T1000 (cell line): ENCODE measurements at regions not wholly inside any gene's neighbourhood (a gene's known extent, or its start where the extent isn't known, plus 50 kb on each side); places are given as distances from the start of the nearest gene placed in this dataset.
"Not testable (repeated sequence)": the region's sequence is repeated elsewhere in the genome, so short reads cannot be mapped to it uniquely, and the experiment has no call there.

Experiments used
- DNase-seq: peaks from one replicate; lab custom pipeline; 2025; ENCODE audit warnings: mixed read lengths; lab: John Stamatoyannopoulos, UW

DNA sequence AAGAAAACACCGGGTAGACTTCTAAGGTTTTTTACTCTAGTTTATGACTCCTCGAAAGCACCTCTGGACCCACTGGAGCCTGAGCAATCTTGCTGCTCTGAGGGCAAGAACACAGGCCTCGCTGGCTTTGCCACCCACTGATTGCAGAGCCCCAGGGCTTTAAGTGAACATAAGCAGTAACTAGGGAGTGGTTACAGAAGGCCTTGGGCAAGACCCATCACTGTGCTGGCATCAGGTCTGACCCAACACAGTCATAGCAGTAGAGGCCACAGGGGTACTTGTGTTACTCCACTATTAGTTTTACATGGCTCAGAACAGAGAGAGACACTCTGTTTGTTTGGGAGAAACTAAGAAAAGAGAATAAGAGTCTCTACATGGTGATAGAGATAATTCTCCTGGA is 684.5 kb downstream of the FAM181B start:
- peak; percentile 68 for DNase-seq

DNA sequence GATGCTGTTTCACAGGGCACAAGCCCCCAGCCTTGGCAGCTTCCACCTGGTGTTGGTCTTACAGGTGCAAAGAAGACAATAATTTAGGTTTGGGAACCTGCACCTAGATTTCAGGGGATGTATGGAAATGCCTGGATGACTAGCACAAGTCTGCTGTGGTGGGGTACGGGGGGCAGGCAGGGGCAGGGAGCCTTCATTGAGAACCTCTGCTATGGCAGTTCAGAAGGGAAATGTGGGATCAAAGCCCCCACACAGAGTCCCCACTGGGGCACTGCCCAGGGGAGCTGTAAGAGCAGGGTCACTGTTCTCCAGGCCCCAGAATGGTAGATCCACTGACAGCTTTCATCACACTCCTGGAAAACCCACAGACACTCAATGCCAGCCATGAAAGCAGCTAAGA is 686.5 kb downstream of the FAM181B start:
- DNase-seq: no peak

DNA sequence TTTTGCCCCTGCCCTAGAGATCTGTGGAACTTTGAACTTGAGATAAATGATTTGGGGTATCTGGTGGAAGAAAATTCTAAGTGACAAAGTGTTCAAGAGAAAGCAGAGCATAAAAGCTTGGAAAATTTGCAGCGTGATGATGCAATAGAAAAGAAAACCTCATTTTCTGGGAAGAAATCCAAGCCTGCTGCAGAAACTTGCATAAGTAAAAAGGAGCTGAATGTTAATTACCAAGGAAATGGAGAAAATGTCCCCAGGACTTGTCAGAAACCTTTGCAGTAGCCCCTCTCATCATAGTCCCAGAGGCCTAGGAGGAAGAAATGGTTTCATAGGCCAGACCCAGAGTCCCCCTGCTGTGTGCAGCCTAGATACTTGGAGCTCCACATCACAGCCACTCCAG is 686.9 kb downstream of the FAM181B start:
- DNase-seq: no peak

DNA sequence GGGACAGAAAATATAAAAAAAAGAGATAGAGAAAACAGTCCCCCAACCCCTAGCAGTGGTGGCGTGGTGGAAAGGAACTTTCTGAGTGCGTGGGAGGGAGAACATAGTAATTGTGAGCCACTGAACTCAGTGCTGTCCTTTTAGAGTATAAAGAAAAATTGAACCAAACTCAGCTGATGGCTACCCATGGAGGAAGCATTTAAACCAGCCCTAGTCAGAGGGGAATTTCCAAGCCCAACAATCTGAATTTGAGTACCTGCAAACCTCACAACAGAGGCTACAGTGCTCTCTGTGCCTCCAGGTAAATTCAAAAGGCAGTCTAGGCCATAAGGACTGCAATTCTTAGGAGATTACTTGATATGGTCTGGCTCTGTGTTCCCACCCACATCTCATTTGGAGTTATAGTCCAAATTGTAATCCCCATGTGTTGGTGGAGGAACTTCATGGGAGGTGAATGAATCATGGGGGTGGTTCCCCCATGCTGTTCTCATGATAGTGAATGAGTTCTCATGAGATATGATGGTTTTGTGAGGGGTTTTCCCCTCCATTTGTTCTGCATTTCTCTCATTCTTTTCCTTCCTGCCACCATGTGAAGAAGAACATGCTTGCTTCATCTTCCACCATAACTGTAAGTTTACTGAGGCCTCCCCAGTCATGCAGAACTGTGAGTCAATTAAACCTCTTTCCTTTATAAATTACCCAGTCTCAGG is 687.8 kb downstream of the FAM181B start:
- no peak for DNase-seq

DNA sequence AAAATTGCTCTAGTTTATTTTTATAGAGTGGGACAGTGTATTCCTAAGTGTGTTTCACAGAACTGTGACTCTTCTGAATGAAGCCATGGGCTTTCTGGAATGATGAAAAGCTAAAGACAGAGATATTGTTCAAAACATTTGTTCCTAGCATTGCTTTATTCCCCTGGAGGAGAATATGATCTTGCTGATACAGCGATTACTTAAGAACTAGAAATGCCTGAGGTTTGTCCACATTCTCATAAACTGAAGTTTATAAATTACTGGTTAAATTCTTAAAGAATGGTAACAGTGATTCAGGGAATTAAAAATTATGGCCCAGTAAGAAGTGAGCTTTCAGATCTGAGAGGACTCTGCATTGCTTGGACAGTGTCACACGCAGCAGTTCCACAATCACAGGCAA is 690.3 kb downstream of the FAM181B start:
- DNase-seq: no peak

DNA sequence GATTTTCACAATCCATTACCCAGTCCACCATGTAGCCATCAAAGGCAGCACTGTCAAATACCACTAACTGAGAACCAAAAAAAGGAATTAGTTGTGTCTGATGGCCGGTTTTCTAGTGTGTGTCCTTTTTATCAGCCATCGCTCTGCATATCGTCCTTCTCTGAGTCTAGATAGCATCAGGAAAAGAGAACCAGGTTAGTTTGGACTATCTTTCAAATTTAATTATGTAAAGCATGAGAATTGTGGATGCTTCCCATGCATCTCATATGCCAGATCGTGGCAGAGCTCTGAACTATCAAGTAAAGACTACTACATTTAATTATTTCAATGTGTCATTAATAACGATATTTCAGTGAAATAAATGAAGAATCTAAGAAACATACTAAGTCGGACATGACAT is 691.9 kb downstream of the FAM181B start:
- DNase-seq: no peak

DNA sequence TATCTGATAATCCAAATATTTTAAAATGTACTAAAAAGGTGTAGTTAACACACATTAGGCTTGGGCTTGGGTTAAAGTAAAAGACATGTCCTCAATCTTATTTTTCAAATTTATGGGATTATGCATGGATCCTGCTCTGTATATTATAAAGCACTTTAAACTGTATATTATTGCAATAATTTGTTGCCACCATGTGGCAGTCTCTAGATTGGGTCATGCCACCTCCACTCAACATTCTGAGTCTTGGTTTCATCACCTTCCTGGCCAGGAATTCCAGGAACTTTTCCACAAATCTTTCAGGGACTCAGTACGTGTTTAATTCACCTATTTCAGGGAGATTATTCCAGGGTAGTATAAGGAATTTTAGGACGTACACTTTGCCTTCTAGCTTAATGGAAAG is 695.5 kb downstream of the FAM181B start:
- no peak for DNase-seq

DNA sequence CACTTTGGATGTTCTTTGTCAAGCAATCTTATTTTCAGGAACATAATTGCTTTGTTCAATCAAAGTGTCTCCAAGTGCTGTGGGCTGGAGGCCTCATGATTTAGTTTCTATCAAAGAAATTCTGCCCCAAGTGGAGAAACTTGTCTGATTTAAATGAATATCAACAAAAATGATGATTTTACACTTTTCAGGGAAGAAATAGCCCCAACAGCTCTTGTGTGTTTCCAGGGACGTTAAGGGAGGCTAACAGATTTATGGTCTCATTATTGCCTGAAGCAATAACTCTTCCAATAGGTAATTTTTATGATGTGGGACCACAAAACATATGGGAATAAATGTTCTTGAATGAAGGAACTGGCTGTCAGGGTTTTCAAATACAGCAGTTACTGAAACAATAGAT is 699.1 kb downstream of the FAM181B start:
- no peak for DNase-seq

DNA sequence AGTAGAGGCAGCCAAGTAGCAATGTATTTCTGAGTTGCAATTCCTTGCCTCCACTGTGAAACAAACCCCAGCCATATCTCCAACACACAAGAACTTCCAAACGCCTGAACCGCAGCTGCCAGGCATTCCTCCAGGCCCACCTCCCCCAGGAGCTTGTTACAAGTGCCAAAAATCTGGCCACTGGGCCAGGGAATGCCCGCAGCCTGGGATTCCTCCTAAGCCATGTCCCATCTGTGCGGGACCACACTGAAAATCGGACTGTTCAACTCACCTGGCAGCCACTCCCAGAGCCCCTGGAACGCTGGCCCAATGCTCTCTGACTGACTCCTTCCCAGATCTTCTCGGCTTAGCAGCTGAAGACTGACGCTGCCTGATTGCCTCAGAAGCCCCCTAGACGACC is 706.3 kb downstream of the FAM181B start:
- not testable (repeated sequence) for DNase-seq

DNA sequence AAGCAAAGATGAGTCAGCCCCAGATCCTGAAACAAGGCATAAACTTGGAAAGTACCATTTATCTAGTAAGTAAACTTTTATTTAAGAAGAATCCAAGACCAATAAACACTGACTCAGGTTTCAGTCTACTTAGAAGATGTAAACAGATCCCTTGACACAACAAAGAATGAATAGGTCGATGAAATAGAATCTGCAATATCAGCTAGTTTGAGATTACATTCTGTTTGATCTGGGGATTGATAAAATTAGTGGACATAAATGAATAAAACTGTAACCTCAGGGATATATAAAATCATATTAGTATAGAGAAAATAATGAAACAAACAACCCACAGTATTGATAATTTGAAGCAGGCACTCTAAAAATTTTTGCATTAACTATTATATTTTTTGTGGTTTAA is 708.9 kb downstream of the FAM181B start:
- DNase-seq: no peak

DNA sequence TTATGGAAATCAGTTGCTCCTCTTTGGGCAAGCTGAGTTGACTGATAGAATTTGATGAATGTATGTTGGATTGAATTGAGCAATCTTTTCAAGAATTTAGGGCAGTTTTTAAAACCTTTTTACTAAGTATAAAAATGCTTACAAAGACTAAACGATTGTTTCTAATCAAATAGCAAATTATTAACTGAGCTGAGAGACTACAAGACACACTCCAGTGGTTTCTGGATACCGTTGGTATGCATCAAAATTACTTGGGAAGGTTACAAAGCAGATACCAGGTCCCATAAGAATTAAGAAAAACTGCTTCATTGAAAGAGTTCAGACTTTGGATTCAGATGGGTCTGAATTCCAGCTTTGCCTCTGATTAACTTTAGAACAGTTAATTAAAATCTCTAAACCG is 721.4 kb downstream of the FAM181B start:
- no peak for DNase-seq

DNA sequence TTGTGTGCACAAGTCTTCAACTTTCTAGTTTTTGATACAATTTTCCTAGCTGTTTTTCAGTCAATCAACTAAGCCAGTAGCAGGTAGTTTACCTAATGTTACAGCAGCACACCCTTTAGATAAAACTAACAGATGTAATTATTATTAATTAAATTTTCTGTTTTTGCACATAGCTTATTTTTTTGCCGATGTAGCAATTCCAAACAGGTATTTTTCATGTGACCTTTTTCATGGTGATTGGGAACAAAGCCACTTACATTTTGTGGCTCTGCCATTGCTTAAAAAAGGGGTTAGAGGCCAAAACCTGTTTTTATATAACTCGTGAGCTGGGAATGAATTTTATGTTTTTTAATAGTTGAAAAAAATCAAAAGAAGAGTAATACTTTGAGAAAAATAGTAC is 724.5 kb downstream of the FAM181B start:
- DNase-seq: no peak

DNA sequence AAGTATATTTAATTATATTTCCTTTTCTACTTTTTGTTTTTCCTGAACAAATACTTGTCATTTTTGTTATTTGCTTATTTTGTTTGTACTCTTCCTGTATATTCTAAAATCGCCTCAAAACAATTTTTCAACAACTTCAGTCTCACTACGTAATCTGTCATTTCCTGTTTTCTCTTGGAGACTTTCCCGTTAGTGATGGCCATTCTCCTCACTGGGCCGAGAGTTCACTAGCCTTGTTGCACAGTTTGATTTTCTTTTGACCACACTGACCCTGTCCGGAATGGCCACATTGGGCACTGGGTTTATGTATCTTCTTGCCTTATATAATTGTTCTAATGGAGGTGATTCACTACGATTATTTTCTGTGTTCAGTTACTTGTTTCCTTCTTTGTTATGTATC is 726.1 kb downstream of the FAM181B start:
- no peak for DNase-seq

DNA sequence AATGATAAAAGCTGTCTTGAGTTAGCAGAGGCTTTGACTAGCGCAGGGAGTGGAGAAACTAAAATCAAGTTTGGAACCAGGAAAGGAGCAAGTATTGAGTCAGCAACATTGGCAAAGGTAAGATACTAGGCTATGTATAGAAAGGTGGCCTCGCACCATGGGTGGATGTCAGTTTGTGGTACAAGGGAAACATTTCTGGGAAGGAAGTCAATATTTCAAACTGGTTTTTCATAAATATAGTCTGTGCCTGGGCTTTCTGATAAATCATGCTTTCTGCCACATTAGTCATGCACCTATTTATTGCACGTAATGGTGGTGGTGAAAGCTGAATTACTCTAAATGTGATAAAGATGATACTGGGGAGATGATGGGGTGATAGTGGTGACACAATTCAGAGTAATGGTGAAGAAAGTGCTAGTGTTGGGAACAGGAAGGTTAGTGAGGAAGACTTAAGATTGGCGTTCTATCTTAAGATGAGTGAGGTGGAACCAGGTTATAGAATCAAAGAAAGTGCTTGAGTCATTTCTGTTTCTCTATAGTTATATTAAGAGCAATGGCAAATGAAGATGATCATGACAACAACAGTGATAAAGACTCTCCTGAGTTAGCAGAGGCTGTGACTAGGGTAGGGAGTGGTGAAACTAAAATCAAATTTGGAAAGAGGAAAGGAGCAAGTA is 729.0 kb downstream of the FAM181B start:
- DNase-seq: no peak

DNA sequence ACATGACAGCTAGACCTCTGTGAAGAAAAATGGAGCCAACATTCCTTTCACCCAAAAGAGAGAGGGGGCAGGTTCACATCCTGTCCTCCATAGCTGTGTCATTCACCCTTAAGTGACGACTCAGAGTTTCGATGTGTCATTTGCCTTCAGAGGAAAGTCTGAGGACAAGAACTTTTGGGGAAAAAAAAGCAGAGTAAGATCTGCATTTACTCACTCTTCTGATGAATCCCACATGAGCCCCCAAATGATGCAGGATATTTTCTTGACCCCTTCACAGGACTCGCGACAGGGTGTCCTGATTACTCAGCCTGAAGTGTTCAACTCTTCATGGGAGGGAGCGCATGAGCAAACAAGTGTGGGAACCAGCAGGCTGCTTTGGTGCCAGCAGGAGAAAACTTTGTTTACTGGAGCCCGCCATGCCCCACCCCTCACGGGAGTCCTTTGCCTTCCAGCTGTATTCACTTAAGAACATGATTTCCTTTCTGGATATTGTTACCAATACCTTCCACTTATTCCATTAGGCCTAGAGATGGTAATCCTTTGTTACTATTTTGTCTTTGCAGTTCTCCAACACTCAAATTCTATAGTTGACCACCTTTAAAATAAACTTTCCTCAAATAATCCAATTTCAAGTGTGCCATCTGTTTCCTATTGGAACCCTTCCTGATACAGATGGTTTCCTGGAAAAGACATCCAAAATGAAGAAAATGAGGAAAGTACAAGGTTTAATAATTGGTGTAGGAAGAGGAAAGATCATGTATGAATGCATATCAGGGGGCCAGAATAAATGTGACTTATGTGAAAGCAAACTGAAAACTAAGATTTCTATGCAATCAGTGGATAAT is 729.8 kb downstream of the FAM181B start:
- DNase-seq: peak; percentile 43

DNA sequence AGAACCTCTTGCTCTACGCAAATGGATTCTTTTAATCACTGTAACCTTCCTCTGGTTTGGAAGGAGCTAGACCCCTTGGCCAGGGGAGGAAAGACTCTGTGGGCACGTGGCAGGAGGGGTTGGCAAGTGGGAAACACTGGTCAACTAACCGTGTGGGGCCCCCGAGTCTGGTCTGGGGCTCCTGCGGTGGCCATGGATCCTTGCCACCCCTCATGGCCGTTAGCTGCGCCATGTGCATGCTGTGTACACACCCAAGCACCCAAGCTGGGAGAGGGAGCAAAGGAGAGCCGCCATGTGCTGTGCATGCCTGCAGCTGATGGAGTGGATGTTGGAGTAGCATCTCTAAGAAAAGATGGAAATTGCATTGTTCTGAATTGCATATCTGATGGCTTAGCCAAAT is 730.6 kb downstream of the FAM181B start:
- DNase-seq: no peak

DNA sequence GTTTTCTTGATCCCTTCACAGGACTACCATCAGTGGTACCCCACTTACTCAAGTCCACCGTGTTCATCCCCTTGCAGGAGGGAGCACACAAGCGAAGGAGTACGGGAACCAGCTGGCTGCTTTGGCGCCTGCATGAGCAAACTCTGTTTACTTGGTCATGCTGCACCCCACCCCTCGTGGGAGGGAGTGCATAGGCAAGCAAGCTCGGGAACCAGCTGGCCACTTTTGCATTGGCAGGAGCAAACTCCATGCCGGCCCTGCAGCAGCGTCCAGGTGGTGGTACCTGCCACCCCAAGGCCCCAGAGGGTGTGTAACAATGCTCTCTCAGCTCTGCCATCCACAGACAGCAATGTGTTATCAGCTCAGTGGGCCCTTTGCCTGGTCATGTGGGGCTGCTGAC is 737.8 kb downstream of the FAM181B start:
- no peak for DNase-seq

DNA sequence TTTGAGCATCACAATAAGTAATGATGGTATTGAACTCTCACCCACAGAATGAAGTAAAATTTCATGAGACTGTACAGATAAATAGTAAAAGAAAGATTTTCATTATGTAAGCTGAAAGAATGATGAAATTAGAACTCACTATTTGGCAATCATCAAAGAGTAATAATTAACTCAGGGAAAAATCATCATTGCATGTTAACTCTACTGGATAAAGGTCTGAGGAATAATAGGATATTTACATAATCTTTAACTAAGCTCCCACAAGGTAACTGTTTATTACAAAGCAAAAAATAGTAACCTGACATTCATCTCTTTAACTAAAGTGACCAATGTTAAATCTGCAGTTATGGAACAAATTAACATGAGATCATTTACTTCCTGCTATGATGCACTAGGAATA is 739.9 kb downstream of the FAM181B start:
- DNase-seq: no peak

DNA sequence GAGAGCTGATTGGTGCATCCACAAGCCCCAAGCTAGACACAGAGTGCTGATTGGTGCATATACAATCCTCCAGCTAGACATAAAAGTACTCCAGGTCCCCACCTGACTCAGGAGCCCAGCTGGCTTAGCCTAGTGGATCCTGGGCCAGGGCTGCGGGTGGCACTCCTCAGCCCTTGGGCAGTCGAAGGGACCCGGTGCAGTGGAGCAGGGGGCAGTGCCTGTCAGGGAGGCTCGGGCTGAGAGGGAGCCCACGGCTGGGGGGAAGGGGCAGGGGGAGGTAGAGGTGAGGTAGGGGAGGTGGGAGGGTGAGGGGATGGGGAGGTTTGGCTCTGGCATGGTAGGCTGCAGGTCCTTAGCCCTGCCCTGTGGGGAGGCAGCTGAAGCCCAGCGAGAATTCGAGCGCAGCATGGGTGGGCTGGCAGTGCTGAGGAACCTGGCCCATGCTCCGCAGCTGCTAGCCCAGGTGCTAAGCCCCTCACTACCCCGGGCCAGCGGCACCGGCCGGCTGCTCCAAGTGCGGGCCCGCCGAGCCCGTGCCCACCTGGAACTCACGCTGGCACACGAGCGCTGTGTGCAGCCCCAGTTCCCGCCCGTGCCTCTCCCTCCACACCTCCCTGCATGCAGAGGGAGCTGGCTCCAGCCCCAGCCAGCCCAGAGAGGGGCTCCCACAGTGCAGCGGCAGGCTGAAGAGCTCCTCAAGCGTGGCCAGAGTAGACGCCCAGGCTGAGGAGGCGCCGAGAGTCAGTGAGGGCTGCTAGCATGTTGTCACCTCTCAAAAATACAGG is 742.8 kb downstream of the FAM181B start:
- no peak for DNase-seq

DNA sequence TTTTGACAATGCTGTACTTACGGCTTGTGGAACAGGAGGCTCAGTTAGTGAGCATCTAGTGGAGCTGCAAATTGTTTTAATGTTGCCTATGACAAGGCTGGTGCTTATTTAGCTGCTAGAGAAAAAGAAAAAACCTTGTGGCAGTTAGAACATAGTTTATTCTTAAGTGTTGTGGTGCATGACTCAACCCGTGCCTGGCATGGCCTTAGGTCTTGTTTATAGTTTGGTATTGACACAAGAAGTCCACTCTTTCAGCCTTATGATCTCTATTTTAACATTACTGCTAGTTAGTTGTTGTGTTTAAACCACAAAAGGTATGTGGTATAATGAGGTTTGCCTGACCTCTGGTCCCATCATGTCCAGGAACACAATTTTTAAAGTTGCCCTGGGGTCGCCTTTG is 744.6 kb downstream of the FAM181B start:
- DNase-seq: peak; percentile 37

DNA sequence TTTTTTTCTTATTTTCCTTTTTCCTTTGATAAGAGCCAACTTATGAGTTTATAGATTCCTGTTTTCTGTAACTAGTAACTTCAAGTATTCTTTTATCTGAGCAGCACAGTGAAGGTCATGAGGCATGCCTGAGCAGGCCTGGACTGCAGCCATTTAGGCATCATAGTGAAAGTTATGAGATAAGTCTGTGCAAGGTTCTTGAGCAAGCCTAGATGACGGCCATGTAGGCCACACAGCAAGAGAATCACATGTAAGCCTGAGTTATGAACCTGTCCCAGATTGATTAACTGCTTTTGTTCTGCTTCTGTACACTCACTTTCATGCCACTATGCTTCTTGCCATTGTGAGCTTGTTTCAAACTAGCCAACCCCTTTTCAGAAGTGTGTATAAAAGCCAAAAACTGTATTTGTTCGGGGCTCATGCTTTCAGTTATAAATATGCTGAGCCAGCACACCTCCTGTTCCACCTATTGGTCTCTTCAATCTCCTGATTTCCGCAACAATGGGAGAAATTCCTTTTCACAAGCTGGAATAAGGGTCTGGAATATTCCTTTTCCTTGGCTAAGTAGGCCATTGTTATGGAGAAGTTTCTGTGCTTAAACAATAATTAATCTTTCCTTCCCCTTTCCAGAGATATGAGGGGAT is 745.7 kb downstream of the FAM181B start:
- DNase-seq: no peak
